GM23338 (cell line): ENCODE measurements at regions not wholly inside any gene's neighbourhood (a gene's known extent, or its start where the extent isn't known, plus 50 kb on each side); places are given as distances from the start of the nearest gene placed in this dataset.

ENCODE experiments used
- CTCF ChIP-seq, 2 experiments: fragments of 200-600 bp in 1 of 2; sonication (generic) in 1 of 2; conservative IDR thresholded peaks; 2 replicates each; pipeline versions ENCODE4 v1.5.1 to v1.6.1; 2016 to 2017; ENCODE audit warnings: antibody characterized with exemption in 2 of 2, low read depth in 2 of 2, mild to moderate bottlenecking in 2 of 2, moderate library complexity in 1 of 2
- EZH2 ChIP-seq: fragments of 200-600 bp; sonication (generic); IDR thresholded peaks from one replicate; pipeline ENCODE4 v1.8.0; 2017; ENCODE audit warnings: antibody characterized with exemption, mild to moderate bottlenecking, low read depth; ENCODE audit not compliant: unreplicated experiment
- EZH2phosphoT487 ChIP-seq: fragments of 200-600 bp; sonication (generic); IDR thresholded peaks from one replicate; pipeline ENCODE4 v1.8.1; 2018; ENCODE audit warnings: antibody characterized with exemption; ENCODE audit not compliant: unreplicated experiment
- JUNB ChIP-seq: IDR thresholded peaks from one replicate; pipeline ENCODE4 v1.6.1; 2016; ENCODE audit warnings: antibody characterized with exemption; ENCODE audit not compliant: unreplicated experiment
- REST ChIP-seq: IDR thresholded peaks from one replicate; pipeline ENCODE4 v1.6.1; 2018; ENCODE audit warnings: antibody characterized with exemption; ENCODE audit not compliant: unreplicated experiment

- TF ChIP-seq EZH2 (no peak), CTCF (conservative IDR thresholded peaks at IDR 0.05; ENCODE audit: low read depth in 2 of 2) (peak; percentile 68), REST (no peak), EZH2phosphoT487 (no peak), JUNB (no peak)
These were observed 88.4 kb upstream of the ZNF492 start for GRCh38 chr19:22545751-22546150.
